HepG2 (cell line): ENCODE measurements at regions not wholly inside any gene's neighbourhood (a gene's known extent, or its start where the extent isn't known, plus 50 kb on each side); places are given as distances from the start of the nearest gene placed in this dataset.

Source experiments
- ATAC-seq: fragments of 200-7000 bp; cut with Tn5 transposase; 3 replicates; pipeline ENCODE4 v1.9.1; 2020; ENCODE audit warnings: mild to moderate bottlenecking, moderate library complexity
- BruUV-seq: library from RNA; stranded (reverse); fragments of 400-500 nt; replicated peaks from 2 replicates; lab custom pipeline; 2021; lab: Mats Ljungman, UMichigan
- CTCF ChIA-PET: fragments of 300-600 bp; formaldehyde crosslinking; extraction: SDS; loops from one replicate; lab custom pipeline; 2021; ENCODE audit warnings: low total read pairs, inconsistent platforms, low intra/inter-chr PET ratio; lab: Yijun Ruan, JAX
- POLR2A ChIA-PET: fragments of 350-600 bp; sonication (Branson Sonifier 250); formaldehyde crosslinking; loops from one replicate; lab custom pipeline; 2020; ENCODE audit warnings: antibody characterized with exemption, inconsistent platforms; lab: Yijun Ruan, JAX
- DNase-seq: peaks from one replicate; pipeline ENCODE4 v3.0.0-alpha.2; 2015; ENCODE audit warnings: low spot score
- FAIRE-seq: peaks from 3 replicates; lab custom pipeline; 2011; peaks lifted over from hg19 to GRCh38; lab: Jason Lieb, UNC
- H2AFZ ChIP-seq: one replicate; pipeline ENCODE4 v1.6.1; 2011; ENCODE audit warnings: low read length, inconsistent platforms
- H3K27ac ChIP-seq: fragments of 300-600 bp; 3 replicates; pipeline ENCODE4 v1.8.0; 2011; ENCODE audit warnings: mixed run types, mild to moderate bottlenecking, mixed read lengths, low read length, inconsistent platforms; ENCODE audit not compliant: insufficient read depth; ENCODE audit errors: extremely low read length
- H3K27me3 ChIP-seq, 2 experiments: fragments of 200-600 bp in 1 of 2; 2 replicates in 1 of 2; 3 replicates in 1 of 2; pipeline versions ENCODE4 v1.6.0 to v1.8.0; 2011; ENCODE audit warnings: low read length in 2 of 2, mild to moderate bottlenecking in 2 of 2, moderate library complexity in 2 of 2, inconsistent platforms in 1 of 2; ENCODE audit not compliant: insufficient read depth in 2 of 2, control insufficient read depth in 1 of 2
- H3K36me3 ChIP-seq, 2 experiments: fragments of 200-600 bp in 1 of 2; replicated peaks in 1 of 2; 2 replicates in 1 of 2; 3 replicates in 1 of 2; pipeline versions ENCODE4 v1.5.1 to v1.8.0; 2011; ENCODE audit warnings: low read length in 2 of 2, inconsistent platforms in 1 of 2; ENCODE audit not compliant: insufficient read depth in 2 of 2, control insufficient read depth in 1 of 2
- H3K4me1 ChIP-seq: 2 replicates; pipeline ENCODE4 v1.5.1; 2012; ENCODE audit warnings: low read length, inconsistent platforms; ENCODE audit not compliant: insufficient read depth
- H3K4me2 ChIP-seq: 2 replicates; pipeline ENCODE4 v1.6.0; 2011; ENCODE audit warnings: low read depth, low read length, inconsistent platforms
- H3K4me3 ChIP-seq, 3 experiments: fragments of 200-600 bp in 1 of 3; sonication (generic), shearing (Covaris generic) in 1 of 3; replicated peaks in 1 of 3; 2 replicates each; pipeline ENCODE4 v1.5.1; 2011 to 2016; ENCODE audit warnings: low read length in 3 of 3, inconsistent platforms in 2 of 3, low read depth in 2 of 3, mild to moderate bottlenecking in 2 of 3, control low read depth in 1 of 3, mixed read lengths in 1 of 3; ENCODE audit not compliant: insufficient read depth in 1 of 3
- H3K79me2 ChIP-seq: one replicate; pipeline ENCODE4 v1.6.1; 2011; ENCODE audit warnings: low read length, inconsistent platforms; ENCODE audit not compliant: insufficient read depth
- H3K9ac ChIP-seq: 2 replicates; pipeline ENCODE4 v1.6.0; 2011; ENCODE audit warnings: mild to moderate bottlenecking, low read depth, low read length, inconsistent platforms; ENCODE audit not compliant: insufficient read depth
- H3K9me3 ChIP-seq: 2 replicates; pipeline ENCODE4 v1.5.1; 2012; ENCODE audit warnings: mild to moderate bottlenecking, low read length
- H4K20me1 ChIP-seq: 2 replicates; pipeline ENCODE4 v1.6.0; 2011; ENCODE audit warnings: inconsistent platforms, mild to moderate bottlenecking, low read length, moderate library complexity; ENCODE audit not compliant: insufficient read depth
- ARNTL ChIP-seq: sonication (generic); formaldehyde crosslinking; IDR thresholded peaks from 2 replicates; pipeline ENCODE4 v1.4.0; 2020; ENCODE audit warnings: mild to moderate bottlenecking, missing genetic modification reagents
- CC2D1A ChIP-seq: sonication (generic); formaldehyde crosslinking; IDR thresholded peaks from 2 replicates; pipeline ENCODE4 v1.8.1; 2023; ENCODE audit warnings: mild to moderate bottlenecking, missing genetic modification reagents
- DMAP1 ChIP-seq: IDR thresholded peaks from 2 replicates; pipeline ENCODE4 v1.6.1; 2016
- ETV6 ChIP-seq: sonication (generic); formaldehyde crosslinking; conservative IDR thresholded peaks from 2 replicates; pipeline ENCODE4 v1.4.0; 2020; ENCODE audit warnings: missing genetic modification reagents
- FOXC1 ChIP-seq: sonication (generic); formaldehyde crosslinking; IDR thresholded peaks from 2 replicates; pipeline ENCODE4 v1.8.0; 2022; ENCODE audit warnings: mild to moderate bottlenecking, missing genetic modification reagents, borderline replicate concordance
- FOXP1 ChIP-seq, 2 experiments: fragments of 450-650 bp in 1 of 2; IDR thresholded peaks; 2 replicates each; pipeline ENCODE4 v1.6.1; 2017 to 2018; ENCODE audit warnings: antibody characterized with exemption in 1 of 2
- HCFC1 ChIP-seq: fragments of 150-350 bp; IDR thresholded peaks from 2 replicates; pipeline ENCODE4 v1.6.1; 2014; ENCODE audit warnings: low read depth, low read length
- HDAC6 ChIP-seq: fragments of 200-600 bp; sonication (generic); IDR thresholded peaks from 2 replicates; pipeline ENCODE4 v1.7.0; 2017; ENCODE audit warnings: mild to moderate bottlenecking, antibody characterized with exemption, low read length, low read depth
- REL ChIP-seq: sonication (generic); formaldehyde crosslinking; conservative IDR thresholded peaks from 2 replicates; pipeline ENCODE4 v1.8.0; 2022; ENCODE audit warnings: mild to moderate bottlenecking, missing genetic modification reagents, moderate library complexity
- RNF2 ChIP-seq: fragments of 450-650 bp; conservative IDR thresholded peaks from 2 replicates; pipeline ENCODE4 v1.6.1; 2016; ENCODE audit warnings: low read depth
- SUZ12 ChIP-seq: fragments of 150-350 bp; IDR thresholded peaks from 2 replicates; pipeline ENCODE4 v1.6.1; 2014; ENCODE audit warnings: low read depth, low read length
- ZNF33A ChIP-seq: sonication (generic); formaldehyde crosslinking; IDR thresholded peaks from 2 replicates; pipeline ENCODE4 v1.5.1; 2020; ENCODE audit warnings: missing genetic modification reagents, mild to moderate bottlenecking, moderate library complexity, borderline replicate concordance
- ZNF446 ChIP-seq: sonication (generic); formaldehyde crosslinking; IDR thresholded peaks from 2 replicates; pipeline ENCODE4 v1.5.0; 2020; ENCODE audit warnings: mild to moderate bottlenecking, missing genetic modification reagents
- WGBS: methylation state at CpG from one replicate; pipeline ENCODE4 v1.1.6; 2017; ENCODE audit warnings: low lambda C conversion rate; 5-methylcytosine and 5-hydroxymethylcytosine counted together
- in situ Hi-C: cut with HindIII; loops from 2 replicates; pipeline ENCODE4 v1.10.0; 2017; ENCODE audit warnings: low pct_unique_long_range_greater_than_20kb; ENCODE audit not compliant: extremely low pct_ligation_motif_present
- intact Hi-C: fragments of 100-400 bp; cut with micrococcal nuclease; formaldehyde crosslinking; loops from one replicate; pipeline ENCODE4 v1.10.0; 2022; ENCODE audit not compliant: unreplicated experiment
- TF ChIP-seq, protein P1 (sequence below): sonication (generic); formaldehyde crosslinking; IDR thresholded peaks from 2 replicates; pipeline ENCODE4 v1.4.0; 2020; ENCODE audit warnings: missing genetic modification reagents, borderline replicate concordance
- TF ChIP-seq, protein P2 (sequence below): sonication (generic); formaldehyde crosslinking; IDR thresholded peaks from 2 replicates; pipeline ENCODE4 v1.9.0; 2022; ENCODE audit warnings: low read depth, missing genetic modification reagents

DNA sequence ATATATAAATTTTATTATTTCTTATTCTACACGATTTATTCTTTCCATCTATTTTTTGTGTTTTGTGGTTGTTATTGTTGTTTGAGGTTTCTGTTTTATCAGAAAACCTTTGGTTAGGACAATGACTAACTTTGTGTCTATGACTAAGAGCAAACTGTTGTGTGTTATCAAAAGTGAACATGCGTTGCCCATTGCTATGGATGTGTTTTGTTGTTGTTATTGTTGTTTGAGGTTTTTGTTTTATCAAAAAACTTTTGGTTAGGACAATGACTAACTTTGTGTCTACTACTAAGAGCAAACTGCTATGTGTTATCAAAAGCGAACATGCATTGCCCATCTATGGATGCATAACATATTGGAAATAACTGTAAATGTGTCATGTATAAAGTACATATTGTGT, 692.3 kb downstream of the SLITRK1 start:
- no peak overlapping the region for H3K4me2 ChIP-seq
- ChIA-PET CTCF (no interaction called here), POLR2A (no interaction called here)
- BruUV-seq = no TSS peak
- ATAC-seq (no peak), DNase-seq (no peak), FAIRE-seq (no peak)
- no peaks in the 10 kb centered on the region for H3K36me3 ChIP-seq
- no peaks in the 10 kb centered on the region for H3K4me1 ChIP-seq
- no peaks in the 10 kb centered on the region for H3K79me2 ChIP-seq
- no peaks in the 10 kb centered on the region for H4K20me1 ChIP-seq
- H3K4me3 ChIP-seq = no peak overlapping the region
- TF ChIP-seq, protein P1, sequence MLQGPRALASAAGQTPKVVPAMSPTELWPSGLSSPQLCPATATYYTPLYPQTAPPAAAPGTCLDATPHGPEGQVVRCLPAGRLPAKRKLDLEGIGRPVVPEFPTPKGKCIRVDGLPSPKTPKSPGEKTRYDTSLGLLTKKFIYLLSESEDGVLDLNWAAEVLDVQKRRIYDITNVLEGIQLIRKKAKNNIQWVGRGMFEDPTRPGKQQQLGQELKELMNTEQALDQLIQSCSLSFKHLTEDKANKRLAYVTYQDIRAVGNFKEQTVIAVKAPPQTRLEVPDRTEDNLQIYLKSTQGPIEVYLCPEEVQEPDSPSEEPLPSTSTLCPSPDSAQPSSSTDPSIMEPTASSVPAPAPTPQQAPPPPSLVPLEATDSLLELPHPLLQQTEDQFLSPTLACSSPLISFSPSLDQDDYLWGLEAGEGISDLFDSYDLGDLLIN (CRISPR knock-in tag) = no peak
- TF ChIP-seq FOXC1 (CRISPR knock-in tag) = no peak
- no peak for TF ChIP-seq ZNF446
- TF ChIP-seq, protein P2, sequence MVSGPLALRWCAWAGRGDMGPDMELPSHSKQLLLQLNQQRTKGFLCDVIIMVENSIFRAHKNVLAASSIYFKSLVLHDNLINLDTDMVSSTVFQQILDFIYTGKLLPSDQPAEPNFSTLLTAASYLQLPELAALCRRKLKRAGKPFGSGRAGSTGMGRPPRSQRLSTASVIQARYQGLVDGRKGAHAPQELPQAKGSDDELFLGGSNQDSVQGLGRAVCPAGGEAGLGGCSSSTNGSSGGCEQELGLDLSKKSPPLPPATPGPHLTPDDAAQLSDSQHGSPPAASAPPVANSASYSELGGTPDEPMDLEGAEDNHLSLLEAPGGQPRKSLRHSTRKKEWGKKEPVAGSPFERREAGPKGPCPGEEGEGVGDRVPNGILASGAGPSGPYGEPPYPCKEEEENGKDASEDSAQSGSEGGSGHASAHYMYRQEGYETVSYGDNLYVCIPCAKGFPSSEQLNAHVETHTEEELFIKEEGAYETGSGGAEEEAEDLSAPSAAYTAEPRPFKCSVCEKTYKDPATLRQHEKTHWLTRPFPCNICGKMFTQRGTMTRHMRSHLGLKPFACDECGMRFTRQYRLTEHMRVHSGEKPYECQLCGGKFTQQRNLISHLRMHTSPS = no peak
- no peak for TF ChIP-seq ETV6 (CRISPR knock-in tag)
- no peak for TF ChIP-seq HCFC1
- TF ChIP-seq REL (CRISPR knock-in tag) = no peak
- TF ChIP-seq RNF2 = no peak
- TF ChIP-seq CC2D1A (CRISPR knock-in tag) = no peak
- TF ChIP-seq SUZ12 = no peak
- TF ChIP-seq ARNTL (CRISPR knock-in tag) = no peak
- TF ChIP-seq ZNF33A = no peak
- TF ChIP-seq HDAC6 = no peak
- TF ChIP-seq DMAP1 (CRISPR knock-in tag) = no peak
- no peak for TF ChIP-seq FOXP1 (IDR thresholded peaks at IDR 0.05)
- no peak for TF ChIP-seq FOXP1 (CRISPR knock-in tag; IDR thresholded peaks at IDR 0.05)
- H2AFZ ChIP-seq = no peak overlapping the region
- in situ Hi-C loops (no loop called here), intact Hi-C loops (no loop called here)
- no peaks in the 10 kb centered on the region for H3K27me3 ChIP-seq
- H3K9me3 ChIP-seq = peaks cover 42% of the 10 kb centered on the region
- no peak overlapping the region for H3K27ac ChIP-seq
- WGBS = under 1% methylated on average over 3 of the region's 3 CpGs
- no peak overlapping the region for H3K9ac ChIP-seq
